ENCODE measurements at regions not wholly inside any gene's neighbourhood (a gene's known extent, or its start where the extent isn't known, plus 50 kb on each side); places are given as distances from the start of the nearest gene placed in this dataset.

- no peak overlapping the region for H3K4me3 ChIP-seq (ENCODE audit: low read depth, low read length)
- DNase-seq (ENCODE audit: low read depth) = no peak
- TF ChIP-seq CTCF (conservative IDR thresholded peaks at IDR 0.05; ENCODE audit: low read depth, low read length) = no peak
Measured at GRCh38 chr22:48951836-48952235, 875.8 kb downstream of the BRD1 start.

- no peak for DNase-seq (ENCODE audit: low read depth)
- TF ChIP-seq CTCF (conservative IDR thresholded peaks at IDR 0.05; ENCODE audit: low read depth, low read length) = no peak
- H3K4me3 ChIP-seq (ENCODE audit: low read depth, low read length) = no peak overlapping the region
Measured at GRCh38 chr22:48950151-48950915, 877.3 kb downstream of the BRD1 start.

- no peak for TF ChIP-seq CTCF (conservative IDR thresholded peaks at IDR 0.05; ENCODE audit: low read depth, low read length)
- H3K4me3 ChIP-seq (ENCODE audit: low read depth, low read length) = no peak overlapping the region
- no peak for DNase-seq (ENCODE audit: low read depth)
Measured at GRCh38 chr22:48949375-48950149, 878.1 kb downstream of the BRD1 start.

- TF ChIP-seq CTCF (conservative IDR thresholded peaks at IDR 0.05; ENCODE audit: low read depth, low read length) = no peak
- DNase-seq (ENCODE audit: low read depth) = no peak
- H3K4me3 ChIP-seq (ENCODE audit: low read depth, low read length) = no peak overlapping the region
Measured at GRCh38 chr22:48948575-48949170, 879.0 kb downstream of the BRD1 start.

GRCh38 chr22:48947636-48948035 lies 880.0 kb downstream of the BRD1 start:
- no peak for DNase-seq (ENCODE audit: low read depth)
- TF ChIP-seq CTCF (conservative IDR thresholded peaks at IDR 0.05; ENCODE audit: low read depth, low read length) = no peak
- H3K4me3 ChIP-seq (ENCODE audit: low read depth, low read length) = no peak overlapping the region

- no peak overlapping the region for H3K4me3 ChIP-seq (ENCODE audit: low read depth, low read length)
Measured at GRCh38 chr22:48945621-48946458, 881.8 kb downstream of the BRD1 start.

More at GRCh38 chr22:48945621-48946458, 881.8 kb downstream of the BRD1 start:
- no peak for DNase-seq (ENCODE audit: low read depth)
- TF ChIP-seq CTCF (conservative IDR thresholded peaks at IDR 0.05; ENCODE audit: low read depth, low read length) = no peak
